ENCODE measurements at regions not wholly inside any gene's neighbourhood (a gene's known extent, or its start where the extent isn't known, plus 50 kb on each side); places are given as distances from the start of the nearest gene placed in this dataset.
"Not testable (repeated sequence)": the region's sequence is repeated elsewhere in the genome, so short reads cannot be mapped to it uniquely, and the experiment has no call there.

DNA sequence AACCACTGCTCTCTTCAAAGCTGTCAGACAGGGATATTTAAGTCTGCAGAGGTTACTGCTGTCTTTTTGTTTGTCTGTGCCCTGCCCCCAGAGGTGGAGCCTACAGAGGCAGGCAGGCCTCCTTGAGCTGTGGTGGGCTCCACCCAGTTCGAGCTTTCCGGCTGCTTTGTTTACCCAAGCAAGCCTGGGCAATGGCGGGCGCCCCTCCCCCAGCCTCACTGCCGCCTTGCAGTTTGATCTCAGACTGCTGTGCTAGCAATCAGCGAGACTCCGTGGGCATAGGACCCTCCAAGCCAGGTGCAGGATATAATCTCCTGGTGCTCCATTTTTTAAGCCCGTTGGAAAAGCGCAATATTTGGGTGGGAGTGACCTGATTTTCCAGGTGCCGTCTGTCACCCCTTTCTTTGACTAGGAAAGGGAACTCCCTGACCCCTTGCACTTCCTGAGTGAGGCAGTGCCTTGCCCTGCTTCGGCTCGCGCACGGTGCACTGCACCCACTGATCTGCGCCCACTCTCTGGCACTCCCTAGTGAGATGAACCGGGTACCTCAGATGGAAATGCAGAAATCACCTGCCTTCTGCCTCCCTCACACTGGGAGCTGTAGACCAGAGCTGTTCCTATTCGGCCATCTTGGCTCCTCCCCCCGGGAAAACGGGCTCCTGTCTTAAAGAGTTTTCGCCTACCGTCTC lies 758.3 kb upstream of the NXPH2 start:
- TF ChIP-seq, protein P1, sequence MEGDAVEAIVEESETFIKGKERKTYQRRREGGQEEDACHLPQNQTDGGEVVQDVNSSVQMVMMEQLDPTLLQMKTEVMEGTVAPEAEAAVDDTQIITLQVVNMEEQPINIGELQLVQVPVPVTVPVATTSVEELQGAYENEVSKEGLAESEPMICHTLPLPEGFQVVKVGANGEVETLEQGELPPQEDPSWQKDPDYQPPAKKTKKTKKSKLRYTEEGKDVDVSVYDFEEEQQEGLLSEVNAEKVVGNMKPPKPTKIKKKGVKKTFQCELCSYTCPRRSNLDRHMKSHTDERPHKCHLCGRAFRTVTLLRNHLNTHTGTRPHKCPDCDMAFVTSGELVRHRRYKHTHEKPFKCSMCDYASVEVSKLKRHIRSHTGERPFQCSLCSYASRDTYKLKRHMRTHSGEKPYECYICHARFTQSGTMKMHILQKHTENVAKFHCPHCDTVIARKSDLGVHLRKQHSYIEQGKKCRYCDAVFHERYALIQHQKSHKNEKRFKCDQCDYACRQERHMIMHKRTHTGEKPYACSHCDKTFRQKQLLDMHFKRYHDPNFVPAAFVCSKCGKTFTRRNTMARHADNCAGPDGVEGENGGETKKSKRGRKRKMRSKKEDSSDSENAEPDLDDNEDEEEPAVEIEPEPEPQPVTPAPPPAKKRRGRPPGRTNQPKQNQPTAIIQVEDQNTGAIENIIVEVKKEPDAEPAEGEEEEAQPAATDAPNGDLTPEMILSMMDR (IDR thresholded peaks at IDR 0.05; ENCODE audit: insufficient read depth, low read length, poor library complexity, severe bottlenecking) = not testable (repeated sequence)
- TF ChIP-seq EZH2phosphoT487 (conservative IDR thresholded peaks at IDR 0.05; ENCODE audit: low read length) = not testable (repeated sequence)
